ENCODE measurements at regions not wholly inside any gene's neighbourhood (a gene's known extent, or its start where the extent isn't known, plus 50 kb on each side); places are given as distances from the start of the nearest gene placed in this dataset.
"Not testable (repeated sequence)": the region's sequence is repeated elsewhere in the genome, so short reads cannot be mapped to it uniquely, and the experiment has no call there.

- DNase-seq (ENCODE audit: low spot score), result no peak
Measured at GRCh38 chr6:62889240-62889639, 322.0 kb upstream of the FKBP1C start.

- DNase-seq (ENCODE audit: low spot score), result no peak
Measured at GRCh38 chr6:62891065-62891647, 320.1 kb upstream of the FKBP1C start.

GRCh38 chr6:62894114-62894513 is 317.2 kb upstream of the FKBP1C start:
- no peak for DNase-seq (ENCODE audit: low spot score)

GRCh38 chr6:62903266-62903665 is 308.0 kb upstream of the FKBP1C start:
- no peak for DNase-seq (ENCODE audit: low spot score)

- no peak for DNase-seq (ENCODE audit: low spot score)
Measured at GRCh38 chr6:62904687-62905086, 306.6 kb upstream of the FKBP1C start.

GRCh38 chr6:62914530-62914929 is 296.7 kb upstream of the FKBP1C start:
- no peak for DNase-seq (ENCODE audit: low spot score)

GRCh38 chr6:62923728-62924127 is 287.5 kb upstream of the FKBP1C start:
- no peak for DNase-seq (ENCODE audit: low spot score)

GRCh38 chr6:62940848-62941247 is 270.4 kb upstream of the FKBP1C start:
- no peak for DNase-seq (ENCODE audit: low spot score)

GRCh38 chr6:62942000-62942399 is 269.3 kb upstream of the FKBP1C start:
- DNase-seq (ENCODE audit: low spot score), result no peak

- no peak for DNase-seq (ENCODE audit: low spot score)
Measured at GRCh38 chr6:62968834-62969233, 242.4 kb upstream of the FKBP1C start.

GRCh38 chr6:62971976-62972658 is 239.2 kb upstream of the FKBP1C start:
- no peak for DNase-seq (ENCODE audit: low spot score)

- DNase-seq (ENCODE audit: low spot score), result no peak
Measured at GRCh38 chr6:62974452-62974851, 236.8 kb upstream of the FKBP1C start.

- no peak for DNase-seq (ENCODE audit: low spot score)
Measured at GRCh38 chr6:62976566-62976965, 234.7 kb upstream of the FKBP1C start.

GRCh38 chr6:62978920-62979319 is 232.3 kb upstream of the FKBP1C start:
- DNase-seq (ENCODE audit: low spot score), result no peak

- no peak for DNase-seq (ENCODE audit: low spot score)
Measured at GRCh38 chr6:62980093-62980492, 231.2 kb upstream of the FKBP1C start.

- no peak for DNase-seq (ENCODE audit: low spot score)
Measured at GRCh38 chr6:62980724-62981123, 230.5 kb upstream of the FKBP1C start.

GRCh38 chr6:62982951-62983350 is 228.3 kb upstream of the FKBP1C start:
- DNase-seq (ENCODE audit: low spot score), result no peak

GRCh38 chr6:62991696-62992095 is 219.6 kb upstream of the FKBP1C start:
- not testable (repeated sequence) for DNase-seq (ENCODE audit: low spot score)

- no peak for DNase-seq (ENCODE audit: low spot score)
Measured at GRCh38 chr6:62993951-62994350, 217.3 kb upstream of the FKBP1C start.

- no peak for DNase-seq (ENCODE audit: low spot score)
Measured at GRCh38 chr6:62998022-62998421, 213.2 kb upstream of the FKBP1C start.

- DNase-seq (ENCODE audit: low spot score), result not testable (repeated sequence)
Measured at GRCh38 chr6:62999242-62999641, 212.0 kb upstream of the FKBP1C start.

- DNase-seq (ENCODE audit: low spot score), result no peak
Measured at GRCh38 chr6:62999796-63000195, 211.5 kb upstream of the FKBP1C start.

- not testable (repeated sequence) for DNase-seq (ENCODE audit: low spot score)
Measured at GRCh38 chr6:63006018-63006417, 205.3 kb upstream of the FKBP1C start.

GRCh38 chr6:63010962-63011361 is 200.3 kb upstream of the FKBP1C start:
- not testable (repeated sequence) for DNase-seq (ENCODE audit: low spot score)
